IMR-90 (cell line): ENCODE measurements at regions not wholly inside any gene's neighbourhood (a gene's known extent, or its start where the extent isn't known, plus 50 kb on each side); places are given as distances from the start of the nearest gene placed in this dataset.
A peak's percentile ranks its signal among the peaks of the same experiment; 100 is the strongest.

Experiments used
- ATAC-seq: fragments of 200-7000 bp; cut with Tn5 transposase; 2 replicates; pipeline ENCODE4 v1.9.1; 2020; ENCODE audit warnings: low read depth, mild to moderate bottlenecking, moderate library complexity
- BruUV-seq: library from RNA; stranded (reverse); fragments of 400-500 nt; replicated peaks from 2 replicates; lab custom pipeline; 2021; lab: Mats Ljungman, UMichigan
- CTCF ChIA-PET: fragments of 300-600 bp; formaldehyde crosslinking; extraction: SDS; loops from one replicate; lab custom pipeline; 2021; ENCODE audit warnings: antibody characterized with exemption; lab: Yijun Ruan, JAX
- POLR2A ChIA-PET: fragments of 300-600 bp; sonication (Branson Sonifier 250); formaldehyde crosslinking; loops from one replicate; lab custom pipeline; 2022; ENCODE audit warnings: antibody characterized with exemption; ENCODE audit not compliant: unreplicated experiment; lab: Charles Lee
- DNase-seq: peaks from one replicate; pipeline ENCODE4 v3.0.0; 2013
- H2AFZ ChIP-seq: replicated peaks from 2 replicates; pipeline ENCODE3; 2013; ENCODE audit warnings: low read length, mild to moderate bottlenecking; ENCODE audit not compliant: poor library complexity
- H2AK5ac ChIP-seq: 2 replicates; pipeline ENCODE4 v1.6.1; 2013; ENCODE audit warnings: low read depth, low read length, inconsistent platforms
- H2AK9ac ChIP-seq: replicated peaks from 2 replicates; pipeline ENCODE3; 2013; ENCODE audit warnings: mild to moderate bottlenecking, low read depth, low read length, moderate library complexity; ENCODE audit not compliant: poor library complexity
- H2BK120ac ChIP-seq: 2 replicates; pipeline ENCODE4 v1.6.1; 2013; ENCODE audit warnings: low read depth, low read length, inconsistent platforms
- H2BK15ac ChIP-seq: 3 replicates; pipeline ENCODE4 v1.6.1; 2013; ENCODE audit warnings: low read depth, low read length, inconsistent platforms
- H2BK20ac ChIP-seq: 2 replicates; pipeline ENCODE4 v1.6.1; 2013; ENCODE audit warnings: low read depth, mild to moderate bottlenecking, inconsistent platforms, low read length, moderate library complexity
- H2BK5ac ChIP-seq: 2 replicates; pipeline ENCODE4 v1.6.1; 2013; ENCODE audit warnings: mild to moderate bottlenecking, low read depth, low read length, inconsistent platforms; ENCODE audit not compliant: poor library complexity, severe bottlenecking
- H3K14ac ChIP-seq: replicated peaks from 2 replicates; pipeline ENCODE4 v1.6.1; 2013; ENCODE audit warnings: low read depth, low read length, inconsistent platforms
- H3K18ac ChIP-seq: 2 replicates; pipeline ENCODE4 v1.6.1; 2013; ENCODE audit warnings: low read depth, low read length, control low read depth
- H3K23ac ChIP-seq: 2 replicates; pipeline ENCODE4 v1.6.1; 2013; ENCODE audit warnings: low read depth, low read length, inconsistent platforms
- H3K27ac ChIP-seq: 2 replicates; pipeline ENCODE4 v1.5.1; 2013; ENCODE audit warnings: mild to moderate bottlenecking, control low read depth, low read length; ENCODE audit not compliant: insufficient read depth
- H3K27me3 ChIP-seq: 2 replicates; pipeline ENCODE4 v1.6.1; 2013; ENCODE audit warnings: low read length; ENCODE audit not compliant: control insufficient read depth, insufficient read depth
- H3K36me3 ChIP-seq: 2 replicates; pipeline ENCODE4 v1.6.1; 2013; ENCODE audit warnings: low read length, mixed read lengths; ENCODE audit not compliant: control insufficient read depth, insufficient read depth
- H3K4ac ChIP-seq: 2 replicates; pipeline ENCODE4 v1.6.1; 2013; ENCODE audit warnings: low read depth, low read length, inconsistent platforms
- H3K4me1 ChIP-seq: 2 replicates; pipeline ENCODE4 v1.6.1; 2013; ENCODE audit warnings: low read length, mixed read lengths; ENCODE audit not compliant: control insufficient read depth, insufficient read depth
- H3K4me2 ChIP-seq: 2 replicates; pipeline ENCODE4 v1.6.1; 2013; ENCODE audit warnings: low read depth, mild to moderate bottlenecking, control low read depth, low read length, moderate library complexity
- H3K4me3 ChIP-seq: 2 replicates; pipeline ENCODE4 v1.5.1; 2013; ENCODE audit warnings: low read depth, mild to moderate bottlenecking, control low read depth, low read length, moderate library complexity; ENCODE audit not compliant: insufficient read depth
- H3K56ac ChIP-seq: 2 replicates; pipeline ENCODE4 v1.6.1; 2013; ENCODE audit warnings: low read length, inconsistent platforms; ENCODE audit not compliant: insufficient read depth; ENCODE audit errors: extremely low read depth
- H3K79me1 ChIP-seq, 2 experiments: 2 replicates each; pipeline ENCODE4 v1.6.1; 2013; ENCODE audit warnings: low read length in 2 of 2, inconsistent platforms in 1 of 2, low read depth in 1 of 2
- H3K9ac ChIP-seq: 2 replicates; pipeline ENCODE4 v1.6.1; 2013; ENCODE audit warnings: low read depth, low read length, control low read depth
- H3K9me1 ChIP-seq: 2 replicates; pipeline ENCODE4 v1.6.1; 2013; ENCODE audit warnings: low read length, inconsistent platforms; ENCODE audit not compliant: insufficient read depth
- H3K9me3 ChIP-seq: 2 replicates; pipeline ENCODE4 v1.6.1; 2013; ENCODE audit warnings: low read length; ENCODE audit not compliant: control insufficient read depth, insufficient read depth
- H4K20me1 ChIP-seq: 2 replicates; pipeline ENCODE4 v1.6.1; 2013; ENCODE audit warnings: low read length, inconsistent platforms; ENCODE audit not compliant: insufficient read depth
- H4K5ac ChIP-seq: 2 replicates; pipeline ENCODE4 v1.6.1; 2013; ENCODE audit warnings: mild to moderate bottlenecking, low read depth, low read length, control low read depth
- H4K8ac ChIP-seq, 2 experiments: 2 replicates each; pipeline ENCODE4 v1.6.1; 2013; ENCODE audit warnings: low read depth in 2 of 2, low read length in 2 of 2, control low read depth in 1 of 2, inconsistent platforms in 1 of 2
- H4K91ac ChIP-seq: 2 replicates; pipeline ENCODE4 v1.6.1; 2013; ENCODE audit warnings: low read depth, low read length, inconsistent platforms; ENCODE audit not compliant: insufficient read depth
- BHLHE40 ChIP-seq: fragments of 150-350 bp; IDR thresholded peaks from 2 replicates; pipeline ENCODE4 v1.6.1; 2016; ENCODE audit warnings: mild to moderate bottlenecking, low read depth, low read length
- CEBPB ChIP-seq: IDR thresholded peaks from 2 replicates; pipeline ENCODE4 v1.6.1; 2012; ENCODE audit warnings: low read depth, low read length, improper control_type of control experiment
- CHD1 ChIP-seq: IDR thresholded peaks from 2 replicates; pipeline ENCODE4 v1.6.1; 2012; ENCODE audit warnings: low read depth, low read length, improper control_type of control experiment
- FOS ChIP-seq: fragments of 150-350 bp; IDR thresholded peaks from 2 replicates; pipeline ENCODE4 v1.6.1; 2016; ENCODE audit warnings: low read depth, low read length
- MAFK ChIP-seq: IDR thresholded peaks from 2 replicates; pipeline ENCODE4 v1.6.1; 2012; ENCODE audit warnings: low read depth, low read length, improper control_type of control experiment
- MAZ ChIP-seq: IDR thresholded peaks from 2 replicates; pipeline ENCODE4 v1.6.1; 2012; ENCODE audit warnings: low read depth, mild to moderate bottlenecking, low read length, improper control_type of control experiment, moderate library complexity, borderline replicate concordance
- MXI1 ChIP-seq: IDR thresholded peaks from 2 replicates; pipeline ENCODE4 v1.6.1; 2012; ENCODE audit warnings: low read depth, mild to moderate bottlenecking, low read length, moderate library complexity, borderline replicate concordance
- NFE2L2 ChIP-seq: fragments of 150-350 bp; IDR thresholded peaks from 2 replicates; pipeline ENCODE4 v1.6.1; 2016; ENCODE audit warnings: low read depth, mild to moderate bottlenecking, low read length
- POLR2A ChIP-seq: IDR thresholded peaks from 2 replicates; pipeline ENCODE4 v1.6.1; 2012; ENCODE audit warnings: mild to moderate bottlenecking, low read depth, low read length
- RAD21 ChIP-seq: IDR thresholded peaks from 2 replicates; pipeline ENCODE4 v1.6.1; 2012; ENCODE audit warnings: low read length, improper control_type of control experiment
- RCOR1 ChIP-seq: IDR thresholded peaks from 2 replicates; pipeline ENCODE4 v1.6.1; 2012; ENCODE audit warnings: mild to moderate bottlenecking, low read length, improper control_type of control experiment; ENCODE audit not compliant: insufficient replicate concordance
- RFX5 ChIP-seq: IDR thresholded peaks from 2 replicates; pipeline ENCODE4 v1.8.0; 2012; ENCODE audit warnings: low read depth, mild to moderate bottlenecking, low read length, moderate library complexity
- SMC3 ChIP-seq: fragments of 150-350 bp; IDR thresholded peaks from 2 replicates; pipeline ENCODE4 v1.6.1; 2016; ENCODE audit warnings: low read depth, mild to moderate bottlenecking, antibody characterized with exemption, low read length, moderate library complexity
- WGBS, 2 experiments: methylation state at CpG; one replicate each; pipeline versions ENCODE4 v1.1.5 to v1.1.7; 2013; ENCODE audit warnings: missing lambda C conversion rate in 2 of 2; ENCODE audit not compliant: insufficient read length in 1 of 2; ENCODE audit errors: extremely low coverage in 2 of 2; 5-methylcytosine and 5-hydroxymethylcytosine counted together
- dilution Hi-C: fragments of 300-500 bp; cut with HindIII; formaldehyde crosslinking; loops from one replicate; pipeline ENCODE4 v1.14.3; 2018; ENCODE audit warnings: low sequenced_read_pairs; ENCODE audit not compliant: unreplicated experiment
- in situ Hi-C: fragments of 300-500 bp; cut with MboI; formaldehyde crosslinking; loops from 3 replicates; pipeline ENCODE4 v1.14.3; 2019; ENCODE audit warnings: low sequenced_read_pairs, inconsistent platforms, mixed read lengths
- intact Hi-C: fragments of 100-400 bp; cut with micrococcal nuclease; formaldehyde crosslinking; loops from 2 replicates; pipeline ENCODE4 v1.10.0; 2022
- TF ChIP-seq, protein P1 (sequence below): fragments of 150-350 bp; IDR thresholded peaks from 2 replicates; pipeline ENCODE4 v1.6.1; 2016; ENCODE audit warnings: low read depth, mild to moderate bottlenecking, low read length, moderate library complexity, borderline replicate concordance
- TF ChIP-seq, protein P2 (sequence below): fragments of 150-350 bp; IDR thresholded peaks from 2 replicates; pipeline ENCODE4 v1.6.1; 2017; ENCODE audit warnings: mild to moderate bottlenecking, antibody characterized with exemption, low read length, low read depth
- TF ChIP-seq, protein P3 (sequence below): conservative IDR thresholded peaks from 2 replicates; pipeline ENCODE4 v1.5.1; 2012; ENCODE audit warnings: mild to moderate bottlenecking, low read depth, low read length, improper control_type of control experiment

DNA sequence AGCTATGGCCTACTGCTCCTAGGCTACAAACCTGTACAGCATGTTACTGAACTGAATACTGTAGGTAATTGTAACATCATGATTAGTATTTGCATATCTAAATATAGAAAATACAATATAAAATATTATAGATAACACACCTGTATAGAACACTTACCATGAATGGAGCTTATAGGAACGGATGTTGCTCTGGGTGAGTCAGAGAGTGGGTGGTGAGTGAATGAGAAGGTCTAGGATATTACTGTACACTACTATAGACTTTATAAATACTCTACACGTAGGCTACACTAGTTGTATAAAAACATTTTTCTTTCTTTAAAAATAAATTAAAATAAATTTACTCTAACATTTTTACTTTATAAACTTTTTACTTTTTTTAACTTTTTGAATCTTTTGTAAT, 224.0 kb upstream of the CBLB start:
- CTCF ChIA-PET: no interaction called here

More for the DNA sequence above, 224.0 kb upstream of the CBLB start:
- TF ChIP-seq, protein P1, sequence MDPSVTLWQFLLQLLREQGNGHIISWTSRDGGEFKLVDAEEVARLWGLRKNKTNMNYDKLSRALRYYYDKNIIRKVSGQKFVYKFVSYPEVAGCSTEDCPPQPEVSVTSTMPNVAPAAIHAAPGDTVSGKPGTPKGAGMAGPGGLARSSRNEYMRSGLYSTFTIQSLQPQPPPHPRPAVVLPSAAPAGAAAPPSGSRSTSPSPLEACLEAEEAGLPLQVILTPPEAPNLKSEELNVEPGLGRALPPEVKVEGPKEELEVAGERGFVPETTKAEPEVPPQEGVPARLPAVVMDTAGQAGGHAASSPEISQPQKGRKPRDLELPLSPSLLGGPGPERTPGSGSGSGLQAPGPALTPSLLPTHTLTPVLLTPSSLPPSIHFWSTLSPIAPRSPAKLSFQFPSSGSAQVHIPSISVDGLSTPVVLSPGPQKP: no peak
- no peak for TF ChIP-seq MAZ
- TF ChIP-seq CHD1: no peak
- no peak for TF ChIP-seq NFE2L2
- TF ChIP-seq SMC3: no peak
- no peak for TF ChIP-seq RFX5
- no peak for TF ChIP-seq RAD21
- TF ChIP-seq RCOR1: no peak
- TF ChIP-seq MXI1: no peak
- TF ChIP-seq, protein P2, sequence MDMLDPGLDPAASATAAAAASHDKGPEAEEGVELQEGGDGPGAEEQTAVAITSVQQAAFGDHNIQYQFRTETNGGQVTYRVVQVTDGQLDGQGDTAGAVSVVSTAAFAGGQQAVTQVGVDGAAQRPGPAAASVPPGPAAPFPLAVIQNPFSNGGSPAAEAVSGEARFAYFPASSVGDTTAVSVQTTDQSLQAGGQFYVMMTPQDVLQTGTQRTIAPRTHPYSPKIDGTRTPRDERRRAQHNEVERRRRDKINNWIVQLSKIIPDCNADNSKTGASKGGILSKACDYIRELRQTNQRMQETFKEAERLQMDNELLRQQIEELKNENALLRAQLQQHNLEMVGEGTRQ: no peak
- no peak for TF ChIP-seq FOS
- no peak for TF ChIP-seq POLR2A
- TF ChIP-seq, protein P3, sequence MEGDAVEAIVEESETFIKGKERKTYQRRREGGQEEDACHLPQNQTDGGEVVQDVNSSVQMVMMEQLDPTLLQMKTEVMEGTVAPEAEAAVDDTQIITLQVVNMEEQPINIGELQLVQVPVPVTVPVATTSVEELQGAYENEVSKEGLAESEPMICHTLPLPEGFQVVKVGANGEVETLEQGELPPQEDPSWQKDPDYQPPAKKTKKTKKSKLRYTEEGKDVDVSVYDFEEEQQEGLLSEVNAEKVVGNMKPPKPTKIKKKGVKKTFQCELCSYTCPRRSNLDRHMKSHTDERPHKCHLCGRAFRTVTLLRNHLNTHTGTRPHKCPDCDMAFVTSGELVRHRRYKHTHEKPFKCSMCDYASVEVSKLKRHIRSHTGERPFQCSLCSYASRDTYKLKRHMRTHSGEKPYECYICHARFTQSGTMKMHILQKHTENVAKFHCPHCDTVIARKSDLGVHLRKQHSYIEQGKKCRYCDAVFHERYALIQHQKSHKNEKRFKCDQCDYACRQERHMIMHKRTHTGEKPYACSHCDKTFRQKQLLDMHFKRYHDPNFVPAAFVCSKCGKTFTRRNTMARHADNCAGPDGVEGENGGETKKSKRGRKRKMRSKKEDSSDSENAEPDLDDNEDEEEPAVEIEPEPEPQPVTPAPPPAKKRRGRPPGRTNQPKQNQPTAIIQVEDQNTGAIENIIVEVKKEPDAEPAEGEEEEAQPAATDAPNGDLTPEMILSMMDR: no peak
- TF ChIP-seq BHLHE40: no peak
- TF ChIP-seq CEBPB: no peak
- no peak for TF ChIP-seq MAFK
- no peak overlapping the region for H3K56ac ChIP-seq
- no peak overlapping the region for H3K23ac ChIP-seq
- no peak overlapping the region for H4K91ac ChIP-seq
- no peak overlapping the region for H2AFZ ChIP-seq
- no peaks in the 10 kb centered on the region for H3K27me3 ChIP-seq
- no peaks in the 10 kb centered on the region for H4K20me1 ChIP-seq
- H2BK20ac ChIP-seq: no peak overlapping the region
- H3K9ac ChIP-seq: no peak overlapping the region
- H3K27ac ChIP-seq: no peak overlapping the region
- no peaks in the 10 kb centered on the region for H3K79me1 ChIP-seq
- H3K18ac ChIP-seq: no peak overlapping the region
- ATAC-seq (no peak), DNase-seq (peak; percentile 24)
- H3K4me2 ChIP-seq: no peak overlapping the region
- no peak overlapping the region for H2BK5ac ChIP-seq
- intact Hi-C loops: no loop called here
- no CpG with 5 or more reads among the region's 2 CpGs for WGBS, 2 experiments
- no peak overlapping the region for H4K8ac ChIP-seq
- no peaks in the 10 kb centered on the region for H3K4me1 ChIP-seq
- H3K4ac ChIP-seq: no peak overlapping the region
- no TSS peak for BruUV-seq
- no peak overlapping the region for H4K5ac ChIP-seq
- H3K4me3 ChIP-seq: no peak overlapping the region
- H3K14ac ChIP-seq: no peak overlapping the region
- POLR2A ChIA-PET: no interaction called here
- in situ Hi-C loops: no loop called here
- no peaks in the 10 kb centered on the region for H3K9me3 ChIP-seq
- no peak overlapping the region for H2BK120ac ChIP-seq
- no peak overlapping the region for H2AK9ac ChIP-seq
- dilution Hi-C loops: no loop called here
- no peaks in the 10 kb centered on the region for H3K9me1 ChIP-seq
- H2BK15ac ChIP-seq: no peak overlapping the region
- no peak overlapping the region for H2AK5ac ChIP-seq
- H3K36me3 ChIP-seq: no peaks in the 10 kb centered on the region
